NCI-H1930 (cell line): ENCODE measurements at regions not wholly inside any gene's neighbourhood (a gene's known extent, or its start where the extent isn't known, plus 50 kb on each side); places are given as distances from the start of the nearest gene placed in this dataset.
"Not testable (repeated sequence)": the region's sequence is repeated elsewhere in the genome, so short reads cannot be mapped to it uniquely, and the experiment has no call there.

Source experiments
- DNase-seq, 2 experiments: peaks; one replicate each; lab custom pipeline; 2025; lab: John Stamatoyannopoulos, UW

- DNase-seq = not testable (repeated sequence)
Measured at GRCh38 chr5:174916924-174917323, 192.5 kb downstream of the MSX2 start.

DNA sequence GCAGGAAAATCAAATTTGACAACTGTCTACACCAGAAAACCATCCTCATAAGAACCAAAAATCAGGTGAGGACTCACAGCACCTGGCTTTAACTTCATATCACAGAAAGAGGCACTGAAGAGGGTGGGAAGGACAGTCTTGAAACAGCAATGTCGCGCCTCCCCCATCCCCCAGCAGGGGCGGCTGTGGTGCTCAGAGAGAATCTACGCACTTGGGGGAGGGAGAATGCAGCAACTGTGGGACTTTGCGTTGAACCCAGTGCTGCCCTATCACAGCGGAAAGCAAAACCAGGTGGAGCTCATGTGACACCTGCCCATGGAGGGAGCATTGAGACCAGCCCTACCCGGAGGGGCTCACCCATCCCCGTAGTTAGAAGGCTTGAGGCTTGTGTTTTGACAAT is 191.8 kb downstream of the MSX2 start:
- no peak for DNase-seq

DNA sequence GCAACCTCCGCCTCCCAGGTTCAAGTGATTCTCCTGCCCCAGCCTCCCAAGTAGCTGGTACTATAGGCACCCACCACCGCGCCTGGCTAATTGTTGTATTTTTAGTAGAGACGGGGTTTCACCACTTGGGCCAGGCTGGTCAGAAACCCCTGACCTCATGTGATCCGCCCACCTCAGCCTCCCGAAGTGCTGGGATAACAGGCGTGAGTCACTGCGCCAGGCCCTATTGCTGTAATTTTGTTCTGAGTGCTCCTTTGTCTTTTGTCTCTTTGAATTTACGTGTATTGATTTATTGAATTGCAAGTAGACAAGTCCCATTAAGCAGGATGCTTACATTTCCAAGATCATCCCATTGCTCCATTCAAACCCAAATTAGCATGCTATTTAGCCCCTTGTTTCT is 186.7 kb downstream of the MSX2 start:
- DNase-seq = no peak

GRCh38 chr5:174910245-174910737 is 185.9 kb downstream of the MSX2 start:
- DNase-seq = peak; percentile 1 to 18

- DNase-seq = no peak
Measured at GRCh38 chr5:174903172-174903732, 178.9 kb downstream of the MSX2 start.

DNA sequence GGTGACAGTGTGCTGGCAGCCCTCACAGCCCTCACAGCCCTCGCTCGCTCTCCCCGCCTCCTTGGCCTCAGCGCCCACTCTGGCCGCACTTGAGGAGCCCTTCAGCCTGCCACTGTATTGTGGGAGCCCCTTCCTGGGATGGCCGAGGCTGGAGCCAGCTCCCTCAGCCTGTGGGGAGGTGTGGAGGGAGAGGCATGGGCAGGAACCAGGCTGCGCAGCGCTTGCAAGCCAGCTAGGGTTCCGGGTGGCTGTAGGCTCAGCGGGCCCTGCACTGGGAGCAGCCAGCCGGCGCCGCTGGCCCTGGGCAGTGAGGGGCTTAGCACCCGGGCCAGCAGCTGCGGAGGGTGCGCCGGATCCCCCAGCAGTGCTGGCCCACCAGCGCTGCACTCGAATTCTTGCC is 177.0 kb downstream of the MSX2 start:
- DNase-seq = no peak

GRCh38 chr5:174900240-174900865 is 176.0 kb downstream of the MSX2 start:
- no peak for DNase-seq

- DNase-seq = no peak
Measured at GRCh38 chr5:174897281-174897950, 173.0 kb downstream of the MSX2 start.

DNA sequence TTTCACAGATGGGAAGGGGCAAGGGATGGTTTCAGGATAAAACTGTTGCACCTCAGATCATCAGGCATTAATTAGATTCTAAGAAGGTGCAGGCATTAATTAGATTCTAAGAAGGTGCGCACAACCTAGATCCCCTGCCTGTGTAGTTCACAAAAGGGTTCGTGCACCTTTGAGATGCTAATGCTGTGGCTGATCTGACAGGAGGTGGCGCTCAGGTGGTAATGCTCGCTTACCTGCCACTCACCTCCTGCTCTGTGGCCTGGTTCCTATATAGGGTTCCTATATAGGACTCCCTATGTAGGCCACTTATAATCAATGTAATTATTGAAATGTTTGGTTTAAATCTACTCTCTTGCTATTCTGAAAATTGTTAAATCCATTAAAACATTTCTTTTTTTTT is 171.0 kb downstream of the MSX2 start:
- no peak for DNase-seq

GRCh38 chr5:174892742-174893141 is 168.4 kb downstream of the MSX2 start:
- no peak for DNase-seq

GRCh38 chr5:174880412-174881200 is 156.2 kb downstream of the MSX2 start:
- DNase-seq = not testable (repeated sequence)

DNA sequence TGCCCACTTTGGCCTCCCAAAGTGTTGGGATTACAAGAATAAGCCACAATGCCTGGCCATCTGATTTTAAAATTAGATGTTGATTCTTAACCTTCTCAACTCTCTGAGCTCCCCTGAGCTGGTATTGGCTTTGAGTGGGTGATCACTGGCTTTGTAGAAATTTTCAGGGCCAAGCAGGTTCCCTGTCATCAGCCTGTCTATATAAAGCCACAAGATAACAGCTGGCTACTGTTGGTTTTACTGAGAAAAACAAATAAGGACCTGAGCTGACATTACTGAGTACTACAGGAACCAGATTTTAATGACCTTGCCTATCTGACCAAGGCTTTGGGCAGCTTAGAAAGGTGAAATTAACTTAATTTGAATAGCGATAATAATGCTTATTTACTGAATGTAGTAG is 153.6 kb downstream of the MSX2 start:
- DNase-seq = no peak

DNA sequence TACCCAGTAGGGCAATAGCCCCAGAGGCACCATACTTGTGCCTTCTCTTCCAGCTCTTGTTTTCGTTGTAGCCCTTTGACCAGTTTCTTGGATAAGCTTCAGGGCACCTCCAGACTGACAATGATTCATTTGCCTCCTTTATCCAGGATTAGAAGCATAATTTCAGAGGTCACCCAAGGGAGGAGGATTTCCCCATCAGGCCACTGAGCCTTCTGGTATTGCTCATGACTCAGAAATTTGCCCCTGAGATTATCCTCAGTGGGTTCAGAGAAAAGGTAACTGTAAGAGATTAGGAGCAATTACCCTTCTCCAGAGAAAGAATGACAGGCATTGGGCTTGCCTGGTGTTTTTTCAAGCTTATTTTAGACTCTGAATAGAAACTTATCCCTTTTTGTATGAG is 147.9 kb downstream of the MSX2 start:
- DNase-seq = no peak

DNA sequence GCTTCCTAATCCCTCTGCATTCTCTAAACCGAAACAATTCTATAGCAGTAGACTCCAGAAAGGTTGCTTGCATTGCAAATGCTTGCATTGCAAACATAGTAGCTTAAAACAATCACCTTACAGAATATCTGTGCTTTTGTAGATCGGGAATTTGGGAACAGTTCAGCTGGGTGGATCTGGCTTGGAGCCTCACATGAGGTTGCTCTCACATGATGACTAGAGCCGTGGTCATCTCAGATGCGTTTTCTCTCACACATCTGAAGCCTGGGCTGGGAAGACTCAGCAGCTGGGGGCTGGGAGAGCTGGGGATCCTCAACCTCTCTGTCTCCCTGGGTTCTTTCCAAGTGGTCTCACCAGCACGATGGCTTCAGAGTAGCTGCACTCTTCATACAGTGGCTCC is 127.8 kb downstream of the MSX2 start:
- no peak for DNase-seq

- no peak for DNase-seq
Measured at GRCh38 chr5:174850565-174851169, 126.3 kb downstream of the MSX2 start.

- no peak for DNase-seq
Measured at GRCh38 chr5:174849426-174849825, 125.0 kb downstream of the MSX2 start.

DNA sequence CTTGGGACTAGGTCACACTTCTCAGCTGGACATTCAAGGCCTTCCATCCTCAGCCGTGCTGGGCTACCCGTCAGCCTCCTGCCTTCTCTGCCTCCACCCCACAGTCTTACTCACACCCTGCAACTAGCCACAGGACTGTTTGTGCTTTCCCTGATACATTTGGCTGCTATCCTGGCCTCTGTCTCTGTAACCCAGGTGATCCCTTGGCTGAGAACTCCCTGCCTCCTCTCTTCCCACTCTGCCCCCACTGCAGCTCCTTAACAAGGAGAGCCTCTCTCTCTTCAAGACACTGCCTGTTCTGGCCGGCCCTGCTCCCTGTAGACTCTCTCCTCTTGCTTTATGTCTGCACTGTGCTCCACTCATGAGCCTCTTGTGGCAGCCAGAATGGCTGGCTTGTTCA is 120.6 kb downstream of the MSX2 start:
- no peak for DNase-seq

DNA sequence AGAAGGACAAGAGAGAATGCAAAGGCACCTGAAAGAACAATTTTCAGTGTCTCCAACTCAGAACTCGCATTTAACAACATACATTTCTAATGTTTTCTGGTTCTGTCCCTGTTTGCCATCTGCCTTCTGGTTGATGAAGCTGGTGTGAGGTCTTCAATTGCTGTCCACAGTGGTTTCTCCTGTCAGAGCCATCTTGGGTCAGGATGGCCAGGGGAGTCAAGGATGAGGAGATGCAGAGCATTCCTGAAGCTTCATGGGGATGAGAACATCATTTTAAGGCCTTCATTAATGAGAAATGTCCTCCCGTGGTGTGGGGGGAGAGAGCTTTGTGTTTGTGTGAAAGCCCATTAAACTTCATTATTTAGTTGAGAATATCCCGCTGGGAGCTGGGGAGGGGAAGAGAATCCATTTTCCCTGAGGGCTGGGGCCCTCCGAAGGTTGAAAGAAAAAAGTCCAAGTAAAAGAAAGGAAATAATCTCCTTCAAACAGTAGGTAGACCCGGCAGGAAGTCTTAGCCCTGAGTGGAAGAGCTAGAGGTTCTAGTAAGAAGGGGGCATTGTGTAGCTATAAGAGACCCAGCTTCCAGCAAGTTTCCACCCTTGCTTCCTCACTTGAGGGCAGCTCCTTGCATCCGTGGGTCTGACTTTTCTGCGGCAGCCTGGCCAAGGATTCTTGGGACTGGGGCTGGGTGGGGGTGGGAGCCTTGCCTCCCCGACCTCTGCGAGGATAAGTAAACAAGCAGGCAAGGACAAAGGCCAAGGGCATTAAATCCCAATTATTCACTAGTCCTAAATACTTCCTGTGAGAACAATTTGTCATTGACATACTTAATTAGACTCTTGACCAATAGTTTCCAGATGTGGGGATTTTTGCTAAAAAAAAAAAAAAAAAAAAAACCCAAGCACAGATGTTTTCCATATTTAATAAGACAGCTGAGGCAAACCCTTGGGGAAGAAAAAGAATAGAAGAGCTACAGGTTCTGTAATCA is 119.2 kb downstream of the MSX2 start:
- DNase-seq = no peak

GRCh38 chr5:174840435-174840834 is 116.1 kb downstream of the MSX2 start:
- DNase-seq = no peak

- no peak for DNase-seq
Measured at GRCh38 chr5:174839196-174839595, 114.8 kb downstream of the MSX2 start.
